Right atrium auricular region (tissue), 2 donors: ENCODE measurements at regions not wholly inside any gene's neighbourhood (a gene's known extent, or its start where the extent isn't known, plus 50 kb on each side); places are given as distances from the start of the nearest gene placed in this dataset.
"Not testable (repeated sequence)": the region's sequence is repeated elsewhere in the genome, so short reads cannot be mapped to it uniquely, and the experiment has no call there.

ENCODE experiments used
- DNase-seq: peaks from one replicate; pipeline ENCODE4 v3.0.0-alpha.2; 2019; ENCODE audit warnings: low spot score
- H3K27ac ChIP-seq, 2 donors: fragments of 200-600 bp; sonication (generic); 1 replicate in 1 of 2; 2 replicates in 1 of 2; pipeline ENCODE4 v1.5.1; 2016 to 2019
- H3K27me3 ChIP-seq, 2 donors: fragments of 200-600 bp; sonication (generic); one replicate each; pipeline versions ENCODE4 v1.5.1 to v1.6.0; 2017 to 2019
- H3K36me3 ChIP-seq: fragments of 200-600 bp; sonication (generic); one replicate; pipeline ENCODE4 v1.5.1; 2016
- H3K4me1 ChIP-seq, 2 donors: fragments of 200-600 bp; sonication (generic); one replicate each; pipeline versions ENCODE4 v1.5.1 to v1.6.0; 2017 to 2019
- H3K4me3 ChIP-seq, 2 donors: fragments of 200-600 bp; sonication (generic); 1 replicate in 1 of 2; 2 replicates in 1 of 2; pipeline ENCODE4 v1.5.1; 2017 to 2019; ENCODE audit warnings: mild to moderate bottlenecking in 1 of 2, moderate library complexity in 1 of 2
- H3K9me3 ChIP-seq, 2 donors: fragments of 200-600 bp; sonication (generic); one replicate each; pipeline ENCODE4 v1.5.1; 2019
- CTCF ChIP-seq, 2 donors: fragments of 200-600 bp; sonication (generic); IDR thresholded peaks; one replicate each; pipeline ENCODE4 v1.5.1; 2019; ENCODE audit warnings: antibody characterized with exemption in 2 of 2

GRCh38 chr16:65365732-65366715 lies 244.2 kb upstream of the CDH11 start:
- Histone ChIP-seq H3K36me3 (no peaks in the 10 kb centered on the region), H3K27me3 (no peaks in the 10 kb centered on the region), H3K4me3 (no peak overlapping the region), H3K4me1 (no peaks in the 10 kb centered on the region), H3K27ac (no peak overlapping the region), H3K9me3 (no peaks in the 10 kb centered on the region)
- no peak for DNase-seq
- no peak for TF ChIP-seq CTCF (IDR thresholded peaks at IDR 0.05)

- not testable (repeated sequence) for DNase-seq, H3K4me1 ChIP-seq, H3K4me3 ChIP-seq, H3K9me3 ChIP-seq, H3K27ac ChIP-seq, H3K27me3 ChIP-seq, H3K36me3 ChIP-seq
Measured at GRCh38 chr16:65356721-65357120, 234.9 kb upstream of the CDH11 start.

GRCh38 chr16:65355706-65356105 lies 233.8 kb upstream of the CDH11 start:
- H3K27ac ChIP-seq, result no peak overlapping the region
- TF ChIP-seq CTCF (IDR thresholded peaks at IDR 0.05), result no peak
- H3K36me3 ChIP-seq, result no peaks in the 10 kb centered on the region
- peaks cover 0 to 6% of the 10 kb centered on the region in 2 donors for H3K9me3 ChIP-seq
- H3K27me3 ChIP-seq, result no peaks in the 10 kb centered on the region
- H3K4me1 ChIP-seq, result no peaks in the 10 kb centered on the region
- DNase-seq, result no peak
- H3K4me3 ChIP-seq, result no peak overlapping the region

- H3K9me3 ChIP-seq, result peaks cover 0 to 6% of the 10 kb centered on the region in 2 donors
- H3K4me3 ChIP-seq, result no peak overlapping the region
- no peaks in the 10 kb centered on the region for H3K27me3 ChIP-seq
- no peak overlapping the region for H3K27ac ChIP-seq
- TF ChIP-seq CTCF (IDR thresholded peaks at IDR 0.05), result no peak
- DNase-seq, result no peak
- no peaks in the 10 kb centered on the region for H3K4me1 ChIP-seq
- no peaks in the 10 kb centered on the region for H3K36me3 ChIP-seq
Measured at GRCh38 chr16:65353183-65353582, 231.3 kb upstream of the CDH11 start.

- Histone ChIP-seq H3K4me1 (no peaks in the 10 kb centered on the region), H3K27me3 (no peaks in the 10 kb centered on the region), H3K36me3 (no peaks in the 10 kb centered on the region), H3K4me3 (no peak overlapping the region), H3K9me3 (no peaks in the 10 kb centered on the region), H3K27ac (no peak overlapping the region)
- no peak for TF ChIP-seq CTCF (IDR thresholded peaks at IDR 0.05)
- no peak for DNase-seq
Measured at GRCh38 chr16:65349626-65350025, 227.8 kb upstream of the CDH11 start.

GRCh38 chr16:65343556-65343955 lies 221.7 kb upstream of the CDH11 start:
- no peaks in the 10 kb centered on the region for H3K36me3 ChIP-seq
- no peaks in the 10 kb centered on the region for H3K9me3 ChIP-seq
- H3K4me1 ChIP-seq, result no peaks in the 10 kb centered on the region
- no peak overlapping the region for H3K4me3 ChIP-seq
- H3K27me3 ChIP-seq, result no peaks in the 10 kb centered on the region
- no peak for TF ChIP-seq CTCF (IDR thresholded peaks at IDR 0.05)
- no peak overlapping the region for H3K27ac ChIP-seq
- no peak for DNase-seq
